Endothelial cell of umbilical vein (primary cell): ENCODE measurements at regions not wholly inside any gene's neighbourhood (a gene's known extent, or its start where the extent isn't known, plus 50 kb on each side); places are given as distances from the start of the nearest gene placed in this dataset.

Source experiments
- BruUV-seq: library from RNA; stranded (reverse); fragments of 400-500 nt; replicated peaks from 2 replicates; lab custom pipeline; 2021; lab: Mats Ljungman, UMichigan
- CTCF ChIA-PET: fragments of 300-600, 350-600 bp; sonication (Branson Sonifier 250); formaldehyde crosslinking; loops from one replicate; lab custom pipeline; 2021; ENCODE audit warnings: antibody characterized with exemption, inconsistent platforms; lab: Charles Lee
- POLR2A ChIA-PET: fragments of 300-600, 350-600 bp; sonication (Branson Sonifier 250); formaldehyde crosslinking; loops from one replicate; lab custom pipeline; 2021; ENCODE audit warnings: antibody characterized with exemption, inconsistent platforms; lab: Charles Lee
- DNase-seq: peaks from one replicate; pipeline ENCODE4 v3.0.0-alpha.2; 2011; ENCODE audit warnings: low read depth, low spot score
- FAIRE-seq: peaks from 2 replicates; lab custom pipeline; 2011; peaks lifted over from hg19 to GRCh38; lab: Jason Lieb, UNC
- H2AFZ ChIP-seq: 2 replicates; pipeline ENCODE4 v1.6.0; 2012; ENCODE audit warnings: low read depth, low read length, control low read depth, inconsistent platforms
- H3K27ac ChIP-seq: 2 replicates; pipeline ENCODE4 v1.5.1; 2011; ENCODE audit warnings: low read depth, mild to moderate bottlenecking, control low read depth, low read length, moderate library complexity; ENCODE audit not compliant: insufficient read depth
- H3K27me3 ChIP-seq, 2 experiments: 2 replicates each; pipeline versions ENCODE4 v1.6.0 to v1.6.1; 2011; ENCODE audit warnings: low read length in 2 of 2, mixed read lengths in 1 of 2; ENCODE audit not compliant: control insufficient read depth in 2 of 2, insufficient read depth in 2 of 2
- H3K36me3 ChIP-seq, 2 experiments: 2 replicates in 1 of 2; 3 replicates in 1 of 2; pipeline ENCODE4 v1.5.1; 2011; ENCODE audit warnings: low read length in 2 of 2, mild to moderate bottlenecking in 1 of 2, moderate library complexity in 1 of 2; ENCODE audit not compliant: control insufficient read depth in 2 of 2, insufficient read depth in 2 of 2; ENCODE audit errors: extremely low read depth in 1 of 2
- H3K4me1 ChIP-seq: 3 replicates; pipeline ENCODE4 v1.5.1; 2011; ENCODE audit warnings: mild to moderate bottlenecking, low read length; ENCODE audit not compliant: control insufficient read depth, insufficient read depth; ENCODE audit errors: extremely low read depth
- H3K4me2 ChIP-seq: 2 replicates; pipeline ENCODE4 v1.6.1; 2011; ENCODE audit warnings: low read length, control low read depth, mixed read lengths; ENCODE audit not compliant: insufficient read depth
- H3K4me3 ChIP-seq, 3 experiments: fragments of 200-600 bp in 1 of 3; sonication (generic), shearing (Covaris generic) in 1 of 3; replicated peaks in 1 of 3; 2 replicates each; pipeline ENCODE4 v1.5.1; 2011 to 2016; ENCODE audit warnings: control low read depth in 3 of 3, low read length in 3 of 3, mild to moderate bottlenecking in 2 of 3, inconsistent platforms in 1 of 3, low read depth in 1 of 3, moderate library complexity in 1 of 3; ENCODE audit not compliant: insufficient read depth in 1 of 3
- H3K79me2 ChIP-seq: 2 replicates; pipeline ENCODE4 v1.6.0; 2012; ENCODE audit warnings: low read length, inconsistent platforms; ENCODE audit not compliant: control insufficient read depth, insufficient read depth
- H3K9ac ChIP-seq: replicated peaks from 2 replicates; pipeline ENCODE3; 2011; ENCODE audit warnings: low read length, control low read depth; ENCODE audit not compliant: insufficient read depth; ENCODE audit errors: extremely low read depth
- H3K9me1 ChIP-seq: replicated peaks from 3 replicates; pipeline ENCODE4 v1.6.0; 2011; ENCODE audit warnings: mild to moderate bottlenecking, low read length; ENCODE audit not compliant: control insufficient read depth, insufficient read depth; ENCODE audit errors: extremely low read depth
- H3K9me3 ChIP-seq: replicated peaks from 2 replicates; pipeline ENCODE4 v1.5.1; 2012; ENCODE audit warnings: low read length, inconsistent platforms; ENCODE audit not compliant: control insufficient read depth, insufficient read depth
- H4K20me1 ChIP-seq: replicated peaks from 2 replicates; pipeline ENCODE3; 2011; ENCODE audit warnings: mild to moderate bottlenecking, low read length; ENCODE audit not compliant: control insufficient read depth, insufficient read depth; ENCODE audit errors: extremely low read depth
- CTCF ChIP-seq, 2 donors: IDR thresholded peaks; 1 replicate in 1 of 2; 2 replicates in 1 of 2; pipeline ENCODE4 v1.5.1; 2011; ENCODE audit warnings: low read length in 2 of 2, mild to moderate bottlenecking in 2 of 2, moderate library complexity in 2 of 2, control low read depth in 1 of 2, inconsistent platforms in 1 of 2, low read depth in 1 of 2; ENCODE audit not compliant: insufficient read depth in 1 of 2; ENCODE audit errors: extremely low read depth in 1 of 2
- EZH2 ChIP-seq: IDR thresholded peaks from 2 replicates; pipeline ENCODE4 v1.6.1; 2012; ENCODE audit warnings: borderline replicate concordance, low read depth, mild to moderate bottlenecking, moderate library complexity, low read length, inconsistent platforms; ENCODE audit not compliant: severe bottlenecking
- FOS ChIP-seq: IDR thresholded peaks from 2 replicates; pipeline ENCODE4 v1.6.1; 2011; ENCODE audit warnings: mild to moderate bottlenecking, low read length, moderate library complexity, borderline replicate concordance; ENCODE audit not compliant: insufficient read depth
- GATA2 ChIP-seq: IDR thresholded peaks from 2 replicates; pipeline ENCODE4 v1.7.0; 2011; ENCODE audit warnings: low read depth, mild to moderate bottlenecking, moderate library complexity, mixed read lengths, low read length; ENCODE audit not compliant: insufficient read length, insufficient read depth
- JUN ChIP-seq: IDR thresholded peaks from 2 replicates; pipeline ENCODE4 v1.6.1; 2011; ENCODE audit warnings: borderline replicate concordance, low read depth; ENCODE audit not compliant: insufficient read length, insufficient read depth
- MYC ChIP-seq: IDR thresholded peaks from one replicate; pipeline ENCODE4 v1.6.1; 2011; ENCODE audit warnings: mild to moderate bottlenecking, low read depth, low read length
- POLR2A ChIP-seq: IDR thresholded peaks from 2 replicates; pipeline ENCODE4 v1.6.1; 2012; ENCODE audit warnings: low read depth, mild to moderate bottlenecking, control low read depth, low read length
- POLR2AphosphoS5 ChIP-seq: IDR thresholded peaks from 2 replicates; pipeline ENCODE4 v1.6.1; 2012; ENCODE audit warnings: low read depth, mild to moderate bottlenecking, control low read depth, low read length, moderate library complexity; ENCODE audit not compliant: insufficient read depth
- dilution Hi-C: fragments of 300-500 bp; cut with MboI; formaldehyde crosslinking; loops from one replicate; pipeline ENCODE4 v1.15.0; 2019; ENCODE audit warnings: low sequenced_read_pairs; ENCODE audit not compliant: extremely low pct_ligation_motif_present
- intact Hi-C: fragments of 100-400 bp; cut with micrococcal nuclease; formaldehyde crosslinking; loops from one replicate; pipeline ENCODE4 v1.10.0; 2022
- TF ChIP-seq, protein P1 (sequence below): IDR thresholded peaks from 2 replicates; pipeline ENCODE4 v1.6.1; 2011; ENCODE audit not compliant: insufficient read depth, insufficient read length

DNA sequence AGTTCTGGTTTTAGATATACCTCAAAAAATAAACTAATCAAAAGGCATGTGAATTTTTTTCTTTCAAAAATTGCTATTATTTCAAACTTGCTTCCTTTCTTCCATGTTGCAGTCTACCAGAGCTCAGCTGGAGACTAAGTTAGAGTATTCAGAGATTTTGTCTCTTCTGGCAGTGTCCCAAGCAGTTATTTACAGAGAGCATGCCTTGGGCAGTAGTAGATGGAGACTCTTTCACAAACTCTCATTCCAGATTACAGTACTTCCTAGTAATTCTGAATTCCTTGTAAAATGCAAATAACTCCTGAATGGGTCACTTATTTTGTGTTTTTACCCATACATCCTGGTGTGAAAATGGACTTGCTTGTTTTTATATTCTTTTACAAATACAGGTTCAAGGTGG lies 703.4 kb downstream of the EPHA7 start:
- H3K79me2 ChIP-seq = no peaks in the 10 kb centered on the region
- ChIA-PET CTCF (no interaction called here), POLR2A (no interaction called here)
- no TSS peak for BruUV-seq
- TF ChIP-seq POLR2A = no peak
- TF ChIP-seq, protein P1, sequence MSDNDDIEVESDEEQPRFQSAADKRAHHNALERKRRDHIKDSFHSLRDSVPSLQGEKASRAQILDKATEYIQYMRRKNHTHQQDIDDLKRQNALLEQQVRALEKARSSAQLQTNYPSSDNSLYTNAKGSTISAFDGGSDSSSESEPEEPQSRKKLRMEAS = no peak
- no peak for TF ChIP-seq POLR2AphosphoS5
- TF ChIP-seq EZH2 = no peak
- TF ChIP-seq MYC = no peak
- no peak for TF ChIP-seq JUN
- TF ChIP-seq FOS = no peak
- no peak for TF ChIP-seq GATA2
- no peak for TF ChIP-seq CTCF (IDR thresholded peaks at IDR 0.05; ENCODE audit: extremely low read depth in 1 of 2, insufficient read depth in 1 of 2, low read depth in 1 of 2, low read length in 2 of 2)
- no peaks in the 10 kb centered on the region for H3K4me1 ChIP-seq
- no peak overlapping the region for H3K9ac ChIP-seq
- H3K4me3 ChIP-seq = no peak overlapping the region
- no peak overlapping the region for H3K27ac ChIP-seq
- no peaks in the 10 kb centered on the region for H4K20me1 ChIP-seq
- DNase-seq = no peak
- H3K4me2 ChIP-seq = no peak overlapping the region
- intact Hi-C loops (no loop called here), dilution Hi-C loops (no loop called here)
- no peak overlapping the region for H2AFZ ChIP-seq
- H3K9me3 ChIP-seq = no peaks in the 10 kb centered on the region
- no peaks in the 10 kb centered on the region for H3K9me1 ChIP-seq
- no peak for FAIRE-seq
- no peaks in the 10 kb centered on the region for H3K27me3 ChIP-seq
- no peaks in the 10 kb centered on the region for H3K36me3 ChIP-seq
